ENCODE measurements at regions not wholly inside any gene's neighbourhood (a gene's known extent, or its start where the extent isn't known, plus 50 kb on each side); places are given as distances from the start of the nearest gene placed in this dataset.
"Not testable (repeated sequence)": the region's sequence is repeated elsewhere in the genome, so short reads cannot be mapped to it uniquely, and the experiment has no call there.

DNA sequence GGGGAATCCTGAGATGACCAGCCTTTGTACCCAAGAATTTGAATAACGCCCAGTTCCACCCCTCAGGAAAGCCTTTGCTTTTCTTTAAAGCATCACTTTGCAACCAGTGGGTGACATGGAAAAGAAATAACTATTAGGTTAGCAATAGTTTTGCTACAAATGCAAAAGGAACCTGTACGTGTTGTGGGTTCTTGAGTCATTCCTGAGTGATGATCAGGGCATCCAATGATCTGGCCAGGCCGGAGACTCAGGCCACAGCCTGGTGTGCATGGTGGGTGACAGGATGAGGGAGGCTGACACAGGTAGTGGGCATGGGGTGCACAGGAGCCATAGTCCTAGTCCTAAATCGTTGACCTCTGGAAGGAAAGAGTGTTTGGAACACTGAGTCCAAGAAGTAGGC, 321.4 kb upstream of the IL12A start:
- H3K36me3 Mint-ChIP-seq (ENCODE audit: low read depth), result no peaks in the 10 kb centered on the region
- no peaks in the 10 kb centered on the region for H3K9me3 Mint-ChIP-seq
- H3K27ac Mint-ChIP-seq, result no peak overlapping the region
- no peaks in the 10 kb centered on the region for H3K4me1 Mint-ChIP-seq (ENCODE audit: low read depth)
- no peaks in the 10 kb centered on the region for H3K27me3 Mint-ChIP-seq (ENCODE audit: low read depth)
- no peak overlapping the region for H3K4me3 Mint-ChIP-seq

GRCh38 chr3:159668461-159668860, 320.2 kb upstream of the IL12A start:
- H3K27ac Mint-ChIP-seq, result no peak overlapping the region
- no peaks in the 10 kb centered on the region for H3K27me3 Mint-ChIP-seq (ENCODE audit: low read depth)
- H3K9me3 Mint-ChIP-seq, result no peaks in the 10 kb centered on the region
- H3K4me1 Mint-ChIP-seq (ENCODE audit: low read depth), result no peaks in the 10 kb centered on the region
- H3K4me3 Mint-ChIP-seq, result no peak overlapping the region
- H3K36me3 Mint-ChIP-seq (ENCODE audit: low read depth), result no peaks in the 10 kb centered on the region

- no peaks in the 10 kb centered on the region for H3K4me1 Mint-ChIP-seq (ENCODE audit: low read depth)
- no peak overlapping the region for H3K27ac Mint-ChIP-seq
- H3K4me3 Mint-ChIP-seq, result no peak overlapping the region
- H3K27me3 Mint-ChIP-seq (ENCODE audit: low read depth), result no peaks in the 10 kb centered on the region
- H3K9me3 Mint-ChIP-seq, result no peaks in the 10 kb centered on the region
- no peaks in the 10 kb centered on the region for H3K36me3 Mint-ChIP-seq (ENCODE audit: low read depth)
These were observed 319.6 kb upstream of the IL12A start for GRCh38 chr3:159668990-159669476.

GRCh38 chr3:159669766-159670165, 318.9 kb upstream of the IL12A start:
- no peaks in the 10 kb centered on the region for H3K27me3 Mint-ChIP-seq (ENCODE audit: low read depth)
- no peak overlapping the region for H3K27ac Mint-ChIP-seq
- no peaks in the 10 kb centered on the region for H3K9me3 Mint-ChIP-seq
- H3K4me1 Mint-ChIP-seq (ENCODE audit: low read depth), result no peaks in the 10 kb centered on the region
- H3K36me3 Mint-ChIP-seq (ENCODE audit: low read depth), result no peaks in the 10 kb centered on the region
- H3K4me3 Mint-ChIP-seq, result no peak overlapping the region

DNA sequence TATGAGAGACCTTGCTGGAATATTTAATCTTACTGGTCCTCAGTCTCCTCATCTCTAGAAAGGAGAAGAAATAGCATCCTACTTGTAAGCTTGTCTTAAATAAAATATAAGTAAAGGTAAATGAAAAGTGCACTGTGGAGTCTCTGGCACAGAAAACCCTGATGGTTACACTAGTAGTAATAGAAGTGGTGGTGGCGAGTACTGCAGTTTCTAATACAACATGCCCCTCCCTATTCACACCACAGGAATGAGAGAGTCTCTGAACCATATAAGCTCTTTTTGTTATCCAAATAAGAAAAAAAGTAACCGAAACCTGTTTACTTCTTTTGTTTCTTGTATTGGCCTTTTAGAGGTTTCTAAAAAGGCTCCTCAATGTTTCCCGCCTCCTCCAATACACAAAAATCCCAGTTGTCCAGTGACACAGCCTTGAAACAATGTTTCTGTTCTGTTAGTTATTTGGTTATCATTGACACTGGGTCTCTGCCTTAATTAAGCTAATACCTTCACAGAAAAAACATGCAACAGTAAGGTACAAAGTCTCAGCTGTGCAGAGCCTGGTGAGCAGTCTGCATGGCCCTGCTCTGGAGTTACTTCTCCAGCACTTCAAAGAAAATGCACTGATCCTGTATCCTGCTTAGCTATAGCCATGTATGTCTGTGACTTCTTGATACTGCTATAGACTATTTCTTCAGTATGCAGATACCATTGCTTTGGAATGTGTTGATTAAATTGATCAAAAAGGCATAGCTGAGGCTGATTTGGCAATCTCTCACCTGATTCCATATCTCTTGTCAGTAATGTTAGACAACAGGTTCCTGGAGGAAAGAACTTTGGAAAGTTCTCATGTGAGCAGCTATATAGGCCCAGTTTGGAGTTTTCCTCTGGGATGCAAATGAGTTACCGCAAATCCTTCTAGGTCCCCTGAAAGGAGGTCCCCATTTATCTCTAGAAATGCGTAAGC, 315.6 kb upstream of the IL12A start:
- Mint-ChIP-seq H3K27me3 (ENCODE audit: low read depth) (no peaks in the 10 kb centered on the region), H3K4me1 (ENCODE audit: low read depth) (no peaks in the 10 kb centered on the region), H3K4me3 (no peak overlapping the region), H3K36me3 (ENCODE audit: low read depth) (no peaks in the 10 kb centered on the region), H3K9me3 (no peaks in the 10 kb centered on the region), H3K27ac (no peak overlapping the region)

GRCh38 chr3:159674583-159674982, 314.1 kb upstream of the IL12A start:
- no peaks in the 10 kb centered on the region for H3K27me3 Mint-ChIP-seq (ENCODE audit: low read depth)
- H3K4me1 Mint-ChIP-seq (ENCODE audit: low read depth), result no peaks in the 10 kb centered on the region
- H3K27ac Mint-ChIP-seq, result no peak overlapping the region
- no peaks in the 10 kb centered on the region for H3K36me3 Mint-ChIP-seq (ENCODE audit: low read depth)
- no peaks in the 10 kb centered on the region for H3K9me3 Mint-ChIP-seq
- H3K4me3 Mint-ChIP-seq, result no peak overlapping the region

- Mint-ChIP-seq H3K4me1 (ENCODE audit: low read depth) (no peaks in the 10 kb centered on the region), H3K9me3 (no peaks in the 10 kb centered on the region), H3K27me3 (ENCODE audit: low read depth) (no peaks in the 10 kb centered on the region), H3K4me3 (no peak overlapping the region), H3K27ac (no peak overlapping the region), H3K36me3 (ENCODE audit: low read depth) (no peaks in the 10 kb centered on the region)
These were observed 313.4 kb upstream of the IL12A start for GRCh38 chr3:159675285-159675684.

- Mint-ChIP-seq H3K4me3 (no peak overlapping the region), H3K27ac (no peak overlapping the region), H3K9me3 (no peaks in the 10 kb centered on the region)
These were observed 308.7 kb upstream of the IL12A start for GRCh38 chr3:159679900-159680299.

DNA sequence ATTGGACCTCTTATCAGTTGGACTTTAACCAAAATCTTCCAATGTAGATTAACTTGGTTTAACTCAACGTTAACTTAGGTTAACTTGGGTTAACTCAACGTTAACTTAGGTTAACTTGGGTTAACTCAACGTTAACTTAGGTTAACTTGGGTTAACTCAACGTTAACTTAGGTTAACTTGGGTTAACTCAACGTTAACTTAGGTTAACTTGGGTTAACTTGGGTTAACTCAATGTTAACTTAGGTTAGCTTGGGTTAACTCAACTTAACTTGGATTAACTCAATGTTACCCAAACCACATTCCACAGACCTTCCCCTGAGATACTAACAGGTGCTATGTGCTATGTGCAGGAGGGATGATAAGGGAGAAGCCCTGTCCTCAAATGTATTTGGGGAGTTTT, 306.9 kb upstream of the IL12A start:
- H3K4me3 Mint-ChIP-seq; H3K27me3 Mint-ChIP-seq (ENCODE audit: low read depth); H3K4me1 Mint-ChIP-seq (ENCODE audit: low read depth); H3K27ac Mint-ChIP-seq; H3K36me3 Mint-ChIP-seq (ENCODE audit: low read depth); H3K9me3 Mint-ChIP-seq: not testable (repeated sequence)

More at GRCh38 chr3:159679900-159680299, 308.7 kb upstream of the IL12A start:
- Mint-ChIP-seq H3K4me1 (ENCODE audit: low read depth) (no peaks in the 10 kb centered on the region), H3K27me3 (ENCODE audit: low read depth) (no peaks in the 10 kb centered on the region), H3K36me3 (ENCODE audit: low read depth) (no peaks in the 10 kb centered on the region)

- Mint-ChIP-seq H3K4me3 (no peak overlapping the region), H3K9me3 (no peaks in the 10 kb centered on the region), H3K36me3 (ENCODE audit: low read depth) (no peaks in the 10 kb centered on the region), H3K4me1 (ENCODE audit: low read depth) (no peaks in the 10 kb centered on the region), H3K27me3 (ENCODE audit: low read depth) (no peaks in the 10 kb centered on the region), H3K27ac (no peak overlapping the region)
These were observed 302.8 kb upstream of the IL12A start for GRCh38 chr3:159685801-159686200.

DNA sequence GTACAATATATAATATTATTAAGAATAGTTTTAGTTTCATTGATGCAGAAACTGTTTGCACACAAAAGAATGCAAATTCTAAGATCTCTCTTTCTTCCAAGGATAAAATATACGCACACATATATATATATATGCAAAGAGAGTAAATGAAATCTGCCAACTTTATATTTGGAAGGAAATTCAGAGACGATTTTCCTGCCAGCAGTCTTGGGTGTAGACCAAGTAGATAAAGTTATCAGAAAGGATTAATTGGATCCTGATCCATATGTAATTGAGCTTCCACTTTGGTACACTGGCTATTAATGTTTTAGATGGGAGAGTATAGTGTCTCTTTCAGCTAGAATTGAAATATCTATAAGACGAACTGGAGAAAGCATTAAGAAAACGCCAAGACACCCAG, 295.4 kb upstream of the IL12A start:
- no peak overlapping the region for H3K27ac Mint-ChIP-seq

DNA sequence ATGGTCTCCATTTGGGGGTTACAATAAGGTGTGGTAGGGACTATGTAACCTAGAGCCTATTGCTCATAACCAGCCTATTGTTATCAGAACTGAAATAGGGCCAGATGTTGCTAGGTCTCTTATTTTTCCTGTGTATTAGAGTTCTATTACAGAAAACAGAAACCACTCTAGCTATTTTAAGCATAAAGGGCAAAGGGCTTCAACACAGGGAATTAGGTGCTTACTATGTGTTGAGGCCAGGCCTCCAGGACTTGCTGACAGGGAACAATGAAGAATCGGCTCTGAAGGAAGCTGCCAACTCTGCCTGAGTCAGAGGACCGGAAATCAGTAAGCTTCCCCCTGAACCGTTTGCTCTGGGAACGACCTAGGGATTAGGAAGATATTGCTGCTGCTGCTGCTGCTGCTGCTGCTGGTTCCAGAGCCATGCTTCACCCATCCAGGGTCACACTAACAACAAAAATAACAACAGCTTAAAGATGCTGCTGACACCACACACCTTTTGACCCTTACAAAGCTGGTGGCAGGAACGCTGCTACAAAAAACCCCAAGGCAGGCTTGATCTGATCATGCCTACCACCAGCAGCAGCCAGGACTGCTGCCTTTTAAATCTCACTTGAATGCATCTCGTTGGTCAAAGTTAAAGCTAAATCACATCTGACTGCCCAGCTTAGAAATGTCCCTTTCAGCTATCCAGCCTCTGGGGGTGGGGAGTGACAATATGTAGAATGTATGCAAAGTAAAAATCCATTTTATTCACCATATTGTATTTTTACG, 276.9 kb upstream of the IL12A start:
- H3K36me3 Mint-ChIP-seq (ENCODE audit: low read depth), result no peaks in the 10 kb centered on the region
- H3K27ac Mint-ChIP-seq, result no peak overlapping the region
- H3K4me3 Mint-ChIP-seq, result no peak overlapping the region
- H3K9me3 Mint-ChIP-seq, result no peaks in the 10 kb centered on the region
- H3K27me3 Mint-ChIP-seq (ENCODE audit: low read depth), result no peaks in the 10 kb centered on the region
- H3K4me1 Mint-ChIP-seq (ENCODE audit: low read depth), result no peaks in the 10 kb centered on the region

More for the DNA sequence above, 295.4 kb upstream of the IL12A start:
- Mint-ChIP-seq H3K27me3 (ENCODE audit: low read depth) (no peaks in the 10 kb centered on the region), H3K9me3 (peaks cover 6% of the 10 kb centered on the region), H3K4me3 (no peak overlapping the region), H3K4me1 (ENCODE audit: low read depth) (no peaks in the 10 kb centered on the region), H3K36me3 (ENCODE audit: low read depth) (no peaks in the 10 kb centered on the region)

DNA sequence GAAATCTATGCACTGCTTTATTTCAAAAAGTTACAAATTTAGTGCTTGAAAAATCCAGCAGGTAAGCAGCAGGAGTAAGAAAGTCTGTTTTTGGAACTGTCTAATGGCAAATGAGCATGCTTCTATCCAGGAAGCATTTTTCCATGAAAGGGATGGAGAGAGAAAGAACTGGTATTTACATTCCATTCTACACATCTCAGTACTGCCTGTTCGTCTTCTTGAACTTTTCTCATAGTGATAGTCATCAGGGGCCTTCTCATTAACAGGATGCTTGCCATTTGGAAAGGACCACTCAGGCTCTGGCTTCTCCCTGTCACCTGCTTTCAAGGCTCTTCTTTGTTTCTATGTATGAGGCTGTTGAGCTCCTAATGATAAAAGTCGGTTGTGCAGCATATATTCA, 267.3 kb upstream of the IL12A start:
- no peak overlapping the region for H3K4me3 Mint-ChIP-seq
- H3K9me3 Mint-ChIP-seq, result no peaks in the 10 kb centered on the region
- H3K27me3 Mint-ChIP-seq (ENCODE audit: low read depth), result no peaks in the 10 kb centered on the region
- H3K4me1 Mint-ChIP-seq (ENCODE audit: low read depth), result no peaks in the 10 kb centered on the region
- no peaks in the 10 kb centered on the region for H3K36me3 Mint-ChIP-seq (ENCODE audit: low read depth)
- H3K27ac Mint-ChIP-seq, result no peak overlapping the region

DNA sequence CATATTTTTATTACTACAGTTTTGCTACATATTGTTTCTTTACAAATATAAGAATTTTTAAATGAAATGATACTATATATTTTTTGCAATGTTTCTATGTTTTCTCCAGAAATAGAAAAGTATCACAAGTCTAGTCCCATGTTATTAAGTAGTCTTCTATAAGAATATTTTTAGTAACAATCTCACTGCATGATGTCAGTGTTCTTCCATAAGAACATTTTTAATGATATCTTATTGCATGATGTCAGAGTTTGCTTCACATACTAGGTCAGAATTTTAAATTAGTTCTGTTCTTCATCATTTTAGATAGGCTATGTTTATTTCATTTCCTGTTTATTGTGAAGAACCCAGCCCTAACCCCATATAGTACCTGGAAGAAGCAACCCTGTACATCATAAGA, 265.3 kb upstream of the IL12A start:
- H3K36me3 Mint-ChIP-seq (ENCODE audit: low read depth), result no peaks in the 10 kb centered on the region
- no peak overlapping the region for H3K27ac Mint-ChIP-seq
- no peaks in the 10 kb centered on the region for H3K4me1 Mint-ChIP-seq (ENCODE audit: low read depth)
- no peaks in the 10 kb centered on the region for H3K27me3 Mint-ChIP-seq (ENCODE audit: low read depth)
- H3K4me3 Mint-ChIP-seq, result no peak overlapping the region
- H3K9me3 Mint-ChIP-seq, result no peaks in the 10 kb centered on the region

DNA sequence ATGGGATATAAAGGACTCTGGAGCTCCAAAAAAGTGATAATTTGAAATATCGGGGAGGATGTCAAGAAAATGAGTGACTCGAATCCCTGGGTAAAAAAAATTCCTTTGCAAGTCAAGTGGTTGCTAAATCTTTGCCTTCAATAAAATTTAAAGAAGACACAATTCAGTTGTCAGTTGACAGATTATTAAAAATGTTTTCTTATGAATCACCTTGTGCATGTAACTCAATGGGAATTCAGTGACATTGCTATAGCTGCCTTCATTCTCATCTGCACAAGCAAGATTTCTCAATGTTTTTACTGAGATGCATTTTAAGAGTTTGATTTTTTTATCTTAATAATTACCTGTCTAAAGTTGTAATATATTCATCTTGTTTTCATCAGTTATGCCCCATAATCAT, 264.0 kb upstream of the IL12A start:
- Mint-ChIP-seq H3K9me3 (no peaks in the 10 kb centered on the region), H3K27ac (no peak overlapping the region), H3K4me3 (no peak overlapping the region)

More for the DNA sequence above, 264.0 kb upstream of the IL12A start:
- Mint-ChIP-seq H3K27me3 (ENCODE audit: low read depth) (no peaks in the 10 kb centered on the region), H3K4me1 (ENCODE audit: low read depth) (no peaks in the 10 kb centered on the region), H3K36me3 (ENCODE audit: low read depth) (no peaks in the 10 kb centered on the region)

Data from T-helper 1 cell treated with Interleukin-12 subunit alpha and Interleukin-12 subunit beta and Interleukin-4 antibody, amounts not matched to agents 30 μg/mL and 1 μg/mL, for 36 hours (primary cell).